DOHH2 (cell line): ENCODE measurements at regions not wholly inside any gene's neighbourhood (a gene's known extent, or its start where the extent isn't known, plus 50 kb on each side); places are given as distances from the start of the nearest gene placed in this dataset.

Experiments
- H3F3A ChIP-seq: fragments of 200-600 bp; sonication (generic), shearing (Covaris generic); 2 replicates; pipeline ENCODE4 v1.6.0; 2016; ENCODE audit warnings: antibody characterized with exemption, mild to moderate bottlenecking; ENCODE audit not compliant: control insufficient read depth, insufficient read depth
- H3K27ac ChIP-seq: fragments of 200-600 bp; sonication (generic); 2 replicates; pipeline ENCODE4 v1.5.1; 2014; ENCODE audit warnings: low read depth, mild to moderate bottlenecking, low read length, moderate library complexity
- H3K27me3 ChIP-seq: fragments of 200-600 bp; sonication (generic); 2 replicates; pipeline ENCODE4 v1.6.1; 2014; ENCODE audit warnings: mild to moderate bottlenecking, low read length, mixed read lengths; ENCODE audit not compliant: control insufficient read depth
- H3K36me3 ChIP-seq: fragments of 200-600 bp; sonication (generic); 2 replicates; pipeline ENCODE4 v1.6.1; 2014; ENCODE audit warnings: mild to moderate bottlenecking, low read length, moderate library complexity, mixed read lengths; ENCODE audit not compliant: control insufficient read depth
- H3K4me1 ChIP-seq: fragments of 200-600 bp; sonication (generic); 2 replicates; pipeline ENCODE4 v1.6.1; 2014; ENCODE audit warnings: mild to moderate bottlenecking, low read length, mixed read lengths; ENCODE audit not compliant: control insufficient read depth
- H3K4me2 ChIP-seq: fragments of 200-600 bp; sonication (generic); 2 replicates; pipeline ENCODE4 v1.6.0; 2014; ENCODE audit warnings: mild to moderate bottlenecking, low read length, moderate library complexity
- H3K4me3 ChIP-seq: fragments of 200-600 bp; sonication (generic); 2 replicates; pipeline ENCODE4 v1.5.1; 2014; ENCODE audit warnings: mild to moderate bottlenecking, low read length, mixed read lengths
- H3K79me2 ChIP-seq: fragments of 200-600 bp; sonication (generic); 2 replicates; pipeline ENCODE4 v1.6.1; 2014; ENCODE audit warnings: mild to moderate bottlenecking, low read length, mixed read lengths; ENCODE audit not compliant: control insufficient read depth
- H3K9me2 ChIP-seq: fragments of 200-600 bp; sonication (generic); replicated peaks from 2 replicates; pipeline ENCODE4 v1.6.1; 2014; ENCODE audit warnings: mild to moderate bottlenecking, low read length, mixed read lengths; ENCODE audit not compliant: control insufficient read depth
- H3K9me3 ChIP-seq: fragments of 200-600 bp; sonication (generic); 2 replicates; pipeline ENCODE4 v1.6.1; 2014; ENCODE audit warnings: antibody characterized with exemption, low read length, mixed read lengths; ENCODE audit not compliant: control insufficient read depth, insufficient read depth
- H4K20me1 ChIP-seq: fragments of 200-600 bp; sonication (generic); 2 replicates; pipeline ENCODE4 v1.6.0; 2014; ENCODE audit warnings: low read depth, mild to moderate bottlenecking, antibody characterized with exemption, low read length, moderate library complexity; ENCODE audit not compliant: control insufficient read depth, insufficient read depth
- EZH2phosphoT487 ChIP-seq: fragments of 200-600 bp; sonication (generic); IDR thresholded peaks from 2 replicates; pipeline ENCODE4 v1.6.1; 2017; ENCODE audit warnings: borderline replicate concordance, mild to moderate bottlenecking, antibody characterized with exemption, low read length, moderate library complexity, mixed read lengths
- TF ChIP-seq, protein P1 (sequence below): fragments of 200-600 bp; sonication (generic); IDR thresholded peaks from one replicate; pipeline ENCODE4 v1.5.1; 2014; ENCODE audit warnings: antibody characterized with exemption, mild to moderate bottlenecking, low read depth, low read length; ENCODE audit not compliant: poor library complexity, severe bottlenecking

- Histone ChIP-seq H3K27ac (no peak overlapping the region), H3K27me3 (no peaks in the 10 kb centered on the region), H3K4me1 (no peaks in the 10 kb centered on the region), H3K9me2 (no peaks in the 10 kb centered on the region), H3K4me3 (no peak overlapping the region), H4K20me1 (no peaks in the 10 kb centered on the region), H3K36me3 (no peaks in the 10 kb centered on the region), H3K9me3 (no peaks in the 10 kb centered on the region), H3F3A (no peaks in the 10 kb centered on the region), H3K79me2 (no peaks in the 10 kb centered on the region), H3K4me2 (no peak overlapping the region)
- no peak for TF ChIP-seq EZH2phosphoT487
- TF ChIP-seq, protein P1, sequence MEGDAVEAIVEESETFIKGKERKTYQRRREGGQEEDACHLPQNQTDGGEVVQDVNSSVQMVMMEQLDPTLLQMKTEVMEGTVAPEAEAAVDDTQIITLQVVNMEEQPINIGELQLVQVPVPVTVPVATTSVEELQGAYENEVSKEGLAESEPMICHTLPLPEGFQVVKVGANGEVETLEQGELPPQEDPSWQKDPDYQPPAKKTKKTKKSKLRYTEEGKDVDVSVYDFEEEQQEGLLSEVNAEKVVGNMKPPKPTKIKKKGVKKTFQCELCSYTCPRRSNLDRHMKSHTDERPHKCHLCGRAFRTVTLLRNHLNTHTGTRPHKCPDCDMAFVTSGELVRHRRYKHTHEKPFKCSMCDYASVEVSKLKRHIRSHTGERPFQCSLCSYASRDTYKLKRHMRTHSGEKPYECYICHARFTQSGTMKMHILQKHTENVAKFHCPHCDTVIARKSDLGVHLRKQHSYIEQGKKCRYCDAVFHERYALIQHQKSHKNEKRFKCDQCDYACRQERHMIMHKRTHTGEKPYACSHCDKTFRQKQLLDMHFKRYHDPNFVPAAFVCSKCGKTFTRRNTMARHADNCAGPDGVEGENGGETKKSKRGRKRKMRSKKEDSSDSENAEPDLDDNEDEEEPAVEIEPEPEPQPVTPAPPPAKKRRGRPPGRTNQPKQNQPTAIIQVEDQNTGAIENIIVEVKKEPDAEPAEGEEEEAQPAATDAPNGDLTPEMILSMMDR, result no peak
Observed at GRCh38 chrX:36436361-36436760, 516.8 kb downstream of the CFAP47 start.

- no peak overlapping the region for H3K27ac ChIP-seq
- no peaks in the 10 kb centered on the region for H3K79me2 ChIP-seq
- TF ChIP-seq, protein P1, result no peak
- no peaks in the 10 kb centered on the region for H3K27me3 ChIP-seq
- no peak overlapping the region for H3K4me2 ChIP-seq
- H3K36me3 ChIP-seq, result no peaks in the 10 kb centered on the region
- H3F3A ChIP-seq, result no peaks in the 10 kb centered on the region
- H4K20me1 ChIP-seq, result no peaks in the 10 kb centered on the region
- H3K4me3 ChIP-seq, result no peak overlapping the region
- no peaks in the 10 kb centered on the region for H3K9me2 ChIP-seq
- H3K4me1 ChIP-seq, result no peaks in the 10 kb centered on the region
- H3K9me3 ChIP-seq, result no peaks in the 10 kb centered on the region
Observed at GRCh38 chrX:36443007-36443406, 523.5 kb downstream of the CFAP47 start.

DNA sequence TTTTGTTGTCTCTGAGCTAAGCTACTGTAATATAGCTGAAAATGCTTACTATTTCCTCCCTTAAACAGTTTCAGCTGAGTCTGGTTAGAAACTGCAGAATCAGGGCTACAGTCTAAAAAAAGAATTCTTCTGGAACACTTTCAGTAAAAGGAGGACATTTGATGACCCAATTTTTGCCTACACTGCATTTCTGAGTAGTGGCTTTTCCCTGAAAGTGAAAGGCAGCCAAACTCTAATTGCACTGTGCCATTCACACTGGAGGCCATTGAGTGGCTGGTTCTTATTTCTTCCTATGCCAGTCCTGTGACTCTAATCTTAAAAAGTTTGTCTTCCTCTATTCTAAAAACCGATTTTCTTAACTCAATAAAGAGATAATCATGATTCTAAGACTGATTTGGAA is 526.0 kb downstream of the CFAP47 start:
- Histone ChIP-seq H3K27me3 (no peaks in the 10 kb centered on the region), H3K36me3 (no peaks in the 10 kb centered on the region), H3K9me2 (no peaks in the 10 kb centered on the region), H4K20me1 (no peaks in the 10 kb centered on the region), H3K9me3 (no peaks in the 10 kb centered on the region), H3F3A (no peaks in the 10 kb centered on the region), H3K4me3 (no peak overlapping the region), H3K27ac (no peak overlapping the region), H3K79me2 (no peaks in the 10 kb centered on the region), H3K4me1 (no peaks in the 10 kb centered on the region), H3K4me2 (no peak overlapping the region)
- TF ChIP-seq, protein P1, result no peak
- no peak for TF ChIP-seq EZH2phosphoT487

DNA sequence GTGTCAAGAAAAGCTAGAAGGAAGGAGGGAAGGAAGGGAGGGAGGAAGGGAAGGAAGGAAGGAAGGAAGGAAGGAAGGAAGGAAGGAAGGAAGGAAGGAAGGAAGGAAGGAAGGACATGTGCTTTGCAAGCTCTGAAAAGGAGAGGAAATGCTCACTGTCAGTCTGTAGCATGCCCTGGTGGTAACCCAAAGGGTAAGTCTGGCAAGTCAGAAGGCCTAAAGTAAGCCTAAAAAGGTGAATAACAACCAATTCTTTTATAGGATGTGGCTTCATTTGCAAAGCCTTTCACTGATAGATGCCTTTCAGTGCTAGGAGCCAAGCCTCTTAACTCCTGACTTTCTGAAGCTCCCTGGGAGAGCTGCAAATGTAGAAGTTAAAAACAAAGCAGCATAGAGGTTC is 542.6 kb downstream of the CFAP47 start:
- H3K79me2 ChIP-seq, result no peaks in the 10 kb centered on the region
- TF ChIP-seq, protein P1, result no peak
- no peak for TF ChIP-seq EZH2phosphoT487

More for the DNA sequence above, 542.6 kb downstream of the CFAP47 start:
- Histone ChIP-seq H3K4me1 (no peaks in the 10 kb centered on the region), H3K4me2 (no peak overlapping the region), H3F3A (no peaks in the 10 kb centered on the region), H3K27me3 (no peaks in the 10 kb centered on the region), H4K20me1 (no peaks in the 10 kb centered on the region), H3K36me3 (no peaks in the 10 kb centered on the region), H3K9me3 (no peaks in the 10 kb centered on the region), H3K9me2 (no peaks in the 10 kb centered on the region), H3K27ac (no peak overlapping the region), H3K4me3 (no peak overlapping the region)
